ENCODE measurements at regions not wholly inside any gene's neighbourhood (a gene's known extent, or its start where the extent isn't known, plus 50 kb on each side); places are given as distances from the start of the nearest gene placed in this dataset.
"Not testable (repeated sequence)": the region's sequence is repeated elsewhere in the genome, so short reads cannot be mapped to it uniquely, and the experiment has no call there.

- no peak for DNase-seq
Observed at GRCh38 chr9:89924611-89925010, 319.8 kb downstream of the GADD45G start.

- DNase-seq = no peak
Observed at GRCh38 chr9:89926167-89926566, 321.4 kb downstream of the GADD45G start.

DNA sequence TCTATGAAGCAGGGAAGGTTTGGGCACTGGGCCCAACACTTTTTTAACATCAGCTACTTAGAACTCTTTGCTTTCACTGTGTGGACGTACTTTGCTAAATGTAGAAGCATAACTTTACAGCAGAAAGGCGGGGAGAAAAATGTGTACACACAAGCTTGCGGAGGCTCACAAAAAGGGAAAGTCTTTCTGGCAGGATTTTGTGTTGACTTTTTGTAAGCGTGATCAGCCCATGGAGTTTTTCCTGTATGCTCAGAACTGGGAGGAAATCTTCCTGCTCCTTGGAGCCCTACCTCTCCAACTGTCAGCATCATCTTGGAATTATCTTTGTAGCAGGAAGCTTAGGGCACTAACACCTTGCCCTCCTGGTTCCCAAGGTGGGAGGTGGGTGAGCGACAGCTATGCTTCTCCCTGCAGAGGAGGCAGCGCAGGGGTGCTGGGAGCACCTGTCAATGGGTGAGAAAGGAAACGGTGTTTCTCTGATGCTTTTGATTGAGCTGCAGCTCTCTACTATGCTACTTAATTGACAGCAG is 321.9 kb downstream of the GADD45G start:
- DNase-seq = no peak

DNA sequence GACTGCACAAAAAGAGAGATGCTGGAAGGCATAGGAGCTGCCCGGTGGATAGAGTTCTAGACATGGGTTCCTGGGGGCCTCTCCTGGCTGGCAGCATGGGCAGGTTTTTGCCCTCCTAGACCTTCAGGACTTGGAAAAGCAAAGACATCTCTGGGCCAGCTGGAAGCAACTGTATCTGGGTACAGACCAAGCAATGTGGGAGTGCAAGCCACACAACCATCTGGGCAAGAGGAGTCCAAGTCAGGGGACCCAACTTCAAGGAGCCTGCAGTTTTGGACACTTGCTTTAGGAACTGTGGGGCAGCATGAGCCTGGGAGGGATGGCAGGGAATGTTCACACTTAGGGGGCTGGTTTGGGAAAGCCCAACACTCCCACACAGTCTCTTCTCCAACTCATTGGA is 323.3 kb downstream of the GADD45G start:
- DNase-seq = no peak

DNA sequence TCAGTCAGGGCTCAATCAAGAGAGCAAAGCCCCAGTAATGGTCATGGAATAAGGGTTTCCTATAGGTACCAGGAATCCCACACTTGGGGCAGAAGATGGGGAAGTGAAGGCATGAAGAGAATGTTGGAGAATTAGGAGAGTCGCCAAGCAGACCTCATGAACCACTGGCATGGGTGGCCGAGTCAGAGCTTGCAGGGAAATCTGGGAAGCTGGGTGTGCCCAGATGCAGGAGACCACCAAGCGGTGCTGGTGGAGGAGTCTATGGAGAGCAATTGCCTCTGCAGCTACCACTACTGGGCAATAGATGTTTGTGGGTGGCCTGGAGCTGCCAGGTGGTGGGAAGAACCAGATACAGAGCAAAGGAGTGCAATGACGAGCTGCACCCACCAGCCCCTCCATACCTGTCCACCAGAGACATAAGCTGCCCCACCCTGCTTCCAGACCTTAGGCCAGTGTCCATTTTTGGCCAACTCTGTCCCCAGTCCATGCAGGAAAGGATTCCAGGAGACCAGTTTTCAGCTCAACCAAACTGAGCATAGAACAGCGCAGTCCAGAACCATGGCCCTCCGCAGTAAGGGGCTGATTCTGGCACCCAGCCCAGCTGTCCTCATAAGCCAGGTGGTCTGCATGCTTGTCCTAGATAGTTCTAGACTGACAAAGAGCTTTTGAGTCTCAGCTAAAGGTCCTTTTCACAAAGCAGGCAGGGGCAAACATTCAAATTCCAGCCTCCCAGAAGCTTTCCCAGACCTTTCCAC is 323.9 kb downstream of the GADD45G start:
- no peak for DNase-seq

DNA sequence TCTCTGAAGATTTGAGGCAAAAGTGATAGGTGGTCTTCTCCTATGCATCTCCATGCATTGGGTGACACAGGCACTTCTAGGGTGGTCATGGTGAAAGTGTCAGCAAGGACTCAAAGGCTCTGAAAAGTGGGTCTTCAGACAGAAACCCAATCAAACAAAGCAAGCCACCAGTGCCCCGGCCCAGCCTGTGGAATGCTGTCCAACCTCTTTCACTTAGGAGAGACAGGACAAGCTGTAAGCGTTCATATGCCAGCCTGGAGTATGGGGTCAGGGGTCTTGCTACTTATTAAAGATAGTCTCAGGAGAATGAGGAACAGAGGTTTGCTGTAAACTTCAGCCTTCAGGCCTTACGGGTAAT is 324.5 kb downstream of the GADD45G start:
- DNase-seq = no peak

- DNase-seq = no peak
Observed at GRCh38 chr9:89929673-89930480, 325.1 kb downstream of the GADD45G start.

DNA sequence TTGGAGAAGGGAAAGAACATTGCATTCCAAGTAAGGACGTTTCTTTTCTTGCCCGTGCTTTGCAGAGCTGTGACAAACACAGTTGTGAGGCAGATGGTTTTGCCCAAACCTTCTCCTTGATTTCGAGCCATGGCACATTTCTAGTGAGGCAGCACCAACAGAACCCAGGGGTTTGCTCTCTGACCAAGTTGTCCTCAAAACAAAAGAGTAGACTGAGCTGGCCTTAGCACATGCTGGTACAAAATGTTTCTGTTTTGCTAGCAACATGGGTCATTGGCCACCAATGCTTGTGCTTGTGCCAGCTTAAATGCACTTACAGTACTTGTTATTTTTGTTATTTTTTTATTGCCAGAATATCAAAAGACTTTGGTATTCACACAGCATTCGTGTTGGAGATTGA is 328.8 kb downstream of the GADD45G start:
- no peak for DNase-seq

GRCh38 chr9:89935115-89935514 is 330.3 kb downstream of the GADD45G start:
- no peak for DNase-seq

- DNase-seq = no peak
Observed at GRCh38 chr9:89935801-89936200, 331.0 kb downstream of the GADD45G start.

DNA sequence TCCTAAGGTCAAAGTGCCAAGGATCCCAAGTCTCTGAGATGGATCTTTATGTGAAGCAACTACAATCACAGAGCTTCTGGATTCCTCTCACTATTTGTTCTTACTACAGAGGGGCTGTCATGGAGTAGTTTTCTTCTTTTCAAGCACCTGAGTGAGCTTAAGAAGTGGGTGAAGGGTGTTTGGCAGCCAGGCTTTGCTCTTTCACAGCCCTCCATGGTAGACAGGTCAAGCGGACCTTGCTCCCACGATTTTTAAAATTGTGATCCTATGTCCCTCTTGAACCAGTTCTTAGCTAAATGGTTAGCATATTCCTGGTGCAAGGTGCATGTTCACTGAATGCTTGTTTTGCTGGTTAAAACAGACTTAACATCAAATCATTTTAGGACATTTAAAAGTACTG is 332.2 kb downstream of the GADD45G start:
- no peak for DNase-seq

DNA sequence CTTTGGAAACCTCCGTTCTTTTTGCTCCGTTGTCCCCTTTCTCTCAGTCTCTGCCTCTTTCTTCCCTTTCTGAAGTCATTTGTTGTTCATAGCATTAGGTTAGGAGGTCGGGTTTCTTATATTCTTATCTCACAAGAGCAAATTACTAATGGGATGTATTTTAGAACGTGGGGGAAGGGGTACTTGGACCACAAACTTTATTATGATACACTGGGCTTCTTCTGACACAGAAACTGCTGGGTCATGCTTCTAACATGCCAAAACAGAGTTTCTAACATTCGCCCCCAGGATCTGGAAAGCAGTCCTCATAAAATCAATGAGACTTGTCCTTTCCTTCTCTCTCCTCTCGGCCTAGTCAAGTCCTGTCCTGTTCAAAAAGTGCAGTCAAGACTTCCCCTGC is 334.4 kb downstream of the GADD45G start:
- DNase-seq = no peak

DNA sequence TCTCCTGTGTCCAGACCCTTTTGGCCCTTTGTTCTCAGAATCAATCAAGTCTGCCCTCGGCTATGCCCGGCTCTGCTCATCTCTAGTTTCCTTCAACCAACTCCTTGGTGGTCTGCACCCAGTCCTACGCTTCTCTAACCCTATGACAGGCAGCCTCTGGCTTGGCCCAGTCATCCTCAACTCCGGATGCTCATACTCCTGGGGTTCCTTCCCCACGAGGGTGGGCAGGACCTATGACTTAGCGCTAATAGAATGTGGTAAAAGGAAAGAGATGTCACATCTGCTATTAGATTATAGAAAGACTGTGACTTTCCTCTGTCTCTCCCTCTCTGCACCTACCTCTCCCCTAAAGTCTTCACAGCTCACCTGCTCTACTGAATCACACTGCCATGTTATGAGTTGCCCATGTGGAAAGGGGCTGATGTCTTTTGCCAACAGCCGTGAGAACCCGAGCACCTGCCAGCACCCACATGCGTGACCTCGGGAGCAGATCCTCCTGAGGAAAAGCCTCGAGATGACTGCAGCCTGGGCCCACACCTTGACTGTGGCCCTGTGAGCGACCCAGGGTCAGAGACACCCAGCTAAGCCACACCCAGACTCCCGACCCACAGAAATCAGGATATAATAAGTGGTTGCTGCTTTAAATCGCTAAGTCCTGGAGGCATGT is 334.9 kb downstream of the GADD45G start:
- DNase-seq = no peak

- no peak for DNase-seq
Observed at GRCh38 chr9:89940625-89941024, 335.8 kb downstream of the GADD45G start.

GRCh38 chr9:89941875-89942274 is 337.1 kb downstream of the GADD45G start:
- DNase-seq = no peak

DNA sequence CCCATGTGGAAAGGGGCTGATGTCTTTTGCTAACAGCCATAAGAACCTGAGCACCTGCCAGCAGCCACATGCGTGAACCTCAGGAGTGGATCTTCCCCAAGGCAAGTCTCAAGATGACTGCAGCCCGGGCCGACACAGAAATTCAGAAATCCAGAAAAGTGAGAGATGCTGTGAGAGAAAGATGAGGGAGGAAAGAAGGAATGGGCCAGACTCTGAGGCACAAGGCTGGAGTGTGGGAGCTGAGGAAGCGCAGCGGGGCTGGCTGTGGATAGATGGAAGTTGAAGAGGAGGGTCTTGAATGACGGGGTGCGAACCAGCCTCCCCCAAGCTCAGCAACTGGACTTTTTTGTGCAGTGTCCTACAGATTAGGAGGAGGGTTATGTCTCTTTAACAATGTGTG is 337.8 kb downstream of the GADD45G start:
- DNase-seq = no peak

DNA sequence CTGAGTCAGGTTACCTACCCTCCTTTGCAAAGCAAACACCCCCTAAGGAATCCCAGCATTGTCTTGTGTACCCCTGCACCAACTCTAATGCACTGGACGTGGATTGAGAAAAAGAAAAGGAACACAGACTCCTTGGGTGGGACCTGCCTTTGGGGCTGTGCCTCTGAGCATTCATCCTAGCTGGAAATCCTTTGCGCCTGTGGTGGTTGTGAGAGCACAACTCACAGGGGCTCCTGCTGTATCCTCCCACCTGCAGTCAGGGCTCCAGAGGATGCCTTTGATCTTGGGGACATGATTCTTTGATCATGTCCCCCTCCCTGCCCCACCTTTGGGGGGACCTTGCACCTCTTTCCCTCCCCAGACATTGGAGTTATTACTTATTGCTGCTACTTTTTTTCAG is 338.5 kb downstream of the GADD45G start:
- DNase-seq = no peak

- DNase-seq = no peak
Observed at GRCh38 chr9:89943728-89944127, 338.9 kb downstream of the GADD45G start.

DNA sequence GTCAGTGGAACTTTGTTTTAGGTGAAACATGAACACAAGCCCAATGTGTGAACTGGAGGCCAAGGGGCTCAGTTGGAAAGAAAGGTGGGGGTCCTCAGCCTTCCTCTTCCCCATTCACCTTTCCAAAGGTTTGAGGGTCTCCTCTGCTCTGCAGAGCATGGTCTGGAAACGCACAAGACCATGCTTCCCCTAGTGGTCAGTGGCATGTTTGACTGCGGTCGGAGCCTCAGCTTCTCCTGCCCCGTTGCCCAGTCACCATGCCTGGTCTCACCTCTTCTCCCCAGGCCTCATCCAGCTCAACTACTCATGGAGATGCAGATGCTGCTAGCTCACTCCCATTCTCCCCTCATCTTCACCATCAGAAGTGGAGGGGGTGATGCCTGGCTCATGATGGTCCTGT is 340.3 kb downstream of the GADD45G start:
- DNase-seq = no peak

DNA sequence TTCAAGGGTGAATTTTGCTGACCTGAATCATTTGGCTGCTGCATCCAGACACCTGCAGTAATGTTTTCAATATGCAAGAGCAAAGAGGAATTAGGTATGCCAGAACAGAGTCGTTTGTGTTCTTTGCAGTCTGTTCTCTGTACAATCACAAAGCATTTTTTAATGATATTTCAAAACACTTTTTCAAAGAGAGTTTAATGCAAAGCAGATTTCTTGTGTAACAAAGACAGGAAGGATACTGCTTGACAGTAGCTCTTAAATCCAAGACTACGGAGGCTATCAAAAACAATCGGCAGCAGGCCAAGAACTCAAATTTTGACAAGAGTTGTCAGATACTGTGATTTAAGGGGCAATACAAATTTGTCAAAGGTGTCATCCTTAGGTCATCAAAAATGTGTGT is 341.9 kb downstream of the GADD45G start:
- no peak for DNase-seq

GRCh38 chr9:89949111-89949510 is 344.3 kb downstream of the GADD45G start:
- DNase-seq = no peak

DNA sequence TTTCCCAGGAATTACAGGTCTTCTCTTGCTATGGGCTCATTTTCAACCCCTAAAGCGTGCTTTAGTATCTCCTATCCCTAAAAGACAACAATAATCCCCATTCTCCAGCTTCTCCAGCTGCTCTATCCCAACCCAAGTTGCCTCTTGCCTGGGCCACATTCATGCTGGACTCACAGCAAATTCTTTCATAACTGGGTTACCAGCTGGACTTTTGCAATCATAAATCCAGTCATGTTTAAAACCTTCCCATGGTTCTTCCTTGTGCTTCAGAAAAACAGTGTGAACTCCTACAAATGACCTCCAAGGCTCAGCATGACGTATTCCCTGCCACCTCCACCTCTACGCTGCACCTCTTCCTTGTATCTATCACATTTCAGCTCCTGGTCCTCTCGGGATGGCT is 346.9 kb downstream of the GADD45G start:
- no peak for DNase-seq

DNA sequence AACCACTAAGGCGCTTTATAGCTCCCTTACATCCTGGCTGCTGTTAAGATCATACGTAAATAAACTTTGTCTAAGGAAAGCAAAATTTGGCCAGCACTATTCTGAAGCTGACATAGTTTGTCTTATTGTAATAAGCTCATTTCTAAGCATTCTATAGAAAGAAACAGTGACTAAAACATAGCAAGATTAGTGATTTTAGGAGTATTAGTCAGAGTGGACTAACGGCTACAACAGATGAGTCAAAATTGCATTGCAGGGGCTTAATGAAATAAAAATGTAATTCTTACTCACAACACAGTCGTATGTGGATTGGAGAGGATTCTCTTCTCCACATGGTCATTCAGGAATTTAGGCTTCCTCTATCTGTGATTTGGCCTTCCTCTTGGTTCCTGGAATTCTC is 347.6 kb downstream of the GADD45G start:
- no peak for DNase-seq

GRCh38 chr9:89953263-89953662 is 348.5 kb downstream of the GADD45G start:
- not testable (repeated sequence) for DNase-seq
